Kidney epithelial cell (primary cell): ENCODE measurements at regions not wholly inside any gene's neighbourhood (a gene's known extent, or its start where the extent isn't known, plus 50 kb on each side); places are given as distances from the start of the nearest gene placed in this dataset.

ENCODE experiments used
- DNase-seq: peaks from one replicate; pipeline ENCODE4 v3.0.0-alpha.2; 2010; ENCODE audit warnings: low read depth
- H3K27me3 ChIP-seq: 2 replicates; pipeline ENCODE4 v1.6.0; 2011; ENCODE audit warnings: low read length; ENCODE audit not compliant: control insufficient read depth, insufficient read depth
- H3K36me3 ChIP-seq: 2 replicates; pipeline ENCODE4 v1.5.1; 2011; ENCODE audit warnings: low read length; ENCODE audit not compliant: control insufficient read depth, insufficient read depth
- H3K4me3 ChIP-seq: 2 replicates; pipeline ENCODE4 v1.5.1; 2011; ENCODE audit warnings: low read depth, mild to moderate bottlenecking, control low read depth, low read length
- TF ChIP-seq, protein P1 (sequence below): IDR thresholded peaks from 2 replicates; pipeline ENCODE4 v1.5.1; 2011; ENCODE audit warnings: mild to moderate bottlenecking, moderate library complexity, low read length, control low read depth, inconsistent platforms; ENCODE audit not compliant: insufficient read depth, poor library complexity, severe bottlenecking

DNA sequence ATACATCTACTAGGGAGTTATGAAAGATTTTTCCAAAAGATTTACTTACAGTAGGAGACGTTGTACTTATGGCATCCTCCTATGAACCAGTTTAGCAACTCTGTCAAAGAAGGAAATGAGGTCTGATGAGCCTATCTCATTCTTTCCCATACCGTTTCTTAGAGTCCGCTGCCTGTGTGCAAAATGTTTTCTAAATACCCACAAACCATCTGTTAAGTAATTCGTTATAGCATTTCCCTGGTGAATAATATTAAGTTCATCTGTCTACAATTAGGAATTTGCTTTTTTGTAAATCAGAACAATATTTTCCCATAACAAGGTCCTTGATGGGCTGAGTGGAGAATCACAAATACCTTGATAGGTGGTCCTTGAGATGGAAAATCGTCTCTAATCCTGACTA lies 178.8 kb upstream of the TMTC4 start:
- Histone ChIP-seq H3K36me3 (no peaks in the 10 kb centered on the region), H3K4me3 (no peak overlapping the region), H3K27me3 (peaks cover 2% of the 10 kb centered on the region)
- DNase-seq = no peak
- TF ChIP-seq, protein P1, sequence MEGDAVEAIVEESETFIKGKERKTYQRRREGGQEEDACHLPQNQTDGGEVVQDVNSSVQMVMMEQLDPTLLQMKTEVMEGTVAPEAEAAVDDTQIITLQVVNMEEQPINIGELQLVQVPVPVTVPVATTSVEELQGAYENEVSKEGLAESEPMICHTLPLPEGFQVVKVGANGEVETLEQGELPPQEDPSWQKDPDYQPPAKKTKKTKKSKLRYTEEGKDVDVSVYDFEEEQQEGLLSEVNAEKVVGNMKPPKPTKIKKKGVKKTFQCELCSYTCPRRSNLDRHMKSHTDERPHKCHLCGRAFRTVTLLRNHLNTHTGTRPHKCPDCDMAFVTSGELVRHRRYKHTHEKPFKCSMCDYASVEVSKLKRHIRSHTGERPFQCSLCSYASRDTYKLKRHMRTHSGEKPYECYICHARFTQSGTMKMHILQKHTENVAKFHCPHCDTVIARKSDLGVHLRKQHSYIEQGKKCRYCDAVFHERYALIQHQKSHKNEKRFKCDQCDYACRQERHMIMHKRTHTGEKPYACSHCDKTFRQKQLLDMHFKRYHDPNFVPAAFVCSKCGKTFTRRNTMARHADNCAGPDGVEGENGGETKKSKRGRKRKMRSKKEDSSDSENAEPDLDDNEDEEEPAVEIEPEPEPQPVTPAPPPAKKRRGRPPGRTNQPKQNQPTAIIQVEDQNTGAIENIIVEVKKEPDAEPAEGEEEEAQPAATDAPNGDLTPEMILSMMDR = no peak

DNA sequence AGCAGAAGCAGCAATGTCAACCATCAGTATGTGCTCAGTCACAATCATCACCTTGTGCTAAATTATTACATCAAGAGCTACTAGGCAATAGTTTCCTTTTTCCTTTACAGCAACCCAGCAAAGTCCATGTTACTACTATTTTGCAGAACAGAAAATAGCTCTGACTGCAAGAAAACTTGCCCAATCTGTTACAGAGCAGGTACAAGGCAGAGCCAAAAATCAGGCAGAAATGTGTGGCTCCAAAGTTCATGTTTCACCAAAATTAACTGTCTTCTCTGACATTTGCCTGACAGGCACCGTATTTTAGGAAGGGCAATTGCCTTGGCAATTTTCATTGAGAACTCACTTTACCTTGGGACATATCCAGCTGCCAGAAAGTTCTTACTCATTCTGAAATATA lies 177.6 kb upstream of the TMTC4 start:
- TF ChIP-seq, protein P1 = no peak
- Histone ChIP-seq H3K27me3 (peaks cover 2% of the 10 kb centered on the region), H3K36me3 (no peaks in the 10 kb centered on the region), H3K4me3 (no peak overlapping the region)
- no peak for DNase-seq

DNA sequence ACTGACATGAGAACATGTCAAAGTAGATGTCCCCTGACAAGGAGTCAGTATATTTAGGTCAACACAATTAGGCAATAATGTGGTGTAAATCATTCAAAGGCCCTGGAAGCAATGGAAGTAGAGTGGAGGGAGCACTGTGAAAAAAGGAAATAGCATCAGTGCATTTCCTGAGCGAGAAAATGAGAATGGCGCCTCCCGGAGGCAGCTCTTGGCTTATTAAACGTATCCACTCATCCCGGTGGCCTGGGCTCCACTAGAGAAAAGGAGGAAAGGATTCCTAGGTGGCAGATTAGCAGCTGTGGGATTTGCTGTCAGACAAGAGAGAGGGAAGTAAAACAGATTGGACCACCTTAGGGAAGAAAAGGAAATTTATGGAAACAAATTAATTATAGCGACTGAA lies 173.7 kb upstream of the TMTC4 start:
- no peak overlapping the region for H3K4me3 ChIP-seq
- H3K27me3 ChIP-seq = no peaks in the 10 kb centered on the region
- TF ChIP-seq, protein P1 = no peak
- H3K36me3 ChIP-seq = no peaks in the 10 kb centered on the region
- no peak for DNase-seq

DNA sequence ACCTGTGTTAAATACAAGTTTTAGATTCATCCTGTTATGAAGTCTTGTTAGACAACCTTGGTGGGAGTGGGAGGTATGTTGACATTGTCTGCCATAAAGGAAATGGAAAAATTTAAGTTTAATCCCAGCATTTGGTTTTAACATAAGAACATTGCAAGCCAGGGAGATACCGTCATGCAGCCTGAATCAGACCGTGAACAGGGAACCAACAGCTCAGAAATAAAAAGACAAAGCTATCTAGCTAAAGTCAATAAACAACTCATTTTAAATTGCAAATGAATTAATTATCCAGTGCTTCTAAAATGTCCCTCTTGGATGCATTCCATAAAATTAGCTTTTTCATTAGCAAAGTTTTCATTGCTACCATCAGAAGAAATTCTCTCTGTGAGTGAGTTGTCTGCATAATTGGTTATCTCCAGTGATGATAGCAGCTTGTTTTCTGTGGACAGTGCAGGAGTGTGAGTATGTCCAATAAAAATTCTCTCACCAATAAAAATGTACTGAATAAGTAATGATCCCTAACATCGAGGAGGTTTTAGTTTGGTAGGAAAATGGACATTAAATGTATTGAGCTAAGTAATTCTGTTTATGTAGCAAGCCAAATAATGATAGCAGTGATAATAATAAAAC lies 170.6 kb upstream of the TMTC4 start:
- Histone ChIP-seq H3K4me3 (no peak overlapping the region), H3K36me3 (no peaks in the 10 kb centered on the region), H3K27me3 (no peaks in the 10 kb centered on the region)
- DNase-seq = no peak
- TF ChIP-seq, protein P1 = no peak

DNA sequence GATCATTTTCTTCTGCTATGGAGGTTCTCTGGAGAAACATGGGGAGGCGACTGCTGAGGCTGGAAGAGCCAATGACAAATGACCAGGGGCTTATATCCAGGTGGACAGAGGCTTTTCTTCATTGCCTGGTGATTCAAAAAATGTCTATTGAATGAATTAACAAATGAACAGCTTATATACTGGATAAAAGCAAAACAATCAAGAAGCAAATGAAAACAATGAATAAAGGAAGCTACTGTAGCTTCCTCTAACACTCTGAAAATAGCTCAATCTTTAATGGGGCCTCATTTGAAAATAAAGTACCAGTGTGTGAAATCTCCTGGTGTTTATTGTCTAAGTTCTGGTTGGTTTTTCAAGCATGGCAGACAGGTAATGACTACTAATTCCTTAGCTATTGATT lies 167.5 kb upstream of the TMTC4 start:
- DNase-seq = no peak

More for the DNA sequence above, 167.5 kb upstream of the TMTC4 start:
- Histone ChIP-seq H3K4me3 (no peak overlapping the region), H3K27me3 (no peaks in the 10 kb centered on the region), H3K36me3 (no peaks in the 10 kb centered on the region)
- TF ChIP-seq, protein P1 = no peak
